ENCODE measurements at regions not wholly inside any gene's neighbourhood (a gene's known extent, or its start where the extent isn't known, plus 50 kb on each side); places are given as distances from the start of the nearest gene placed in this dataset.

- no peaks in the 10 kb centered on the region for H3K4me1 ChIP-seq
- no peak for DNase-seq
- H3K27me3 ChIP-seq: no peaks in the 10 kb centered on the region
- H3K4me3 ChIP-seq: no peak overlapping the region
- TF ChIP-seq CTCF (IDR thresholded peaks at IDR 0.05) (no peak), POLR2A (IDR thresholded peaks at IDR 0.05) (no peak)
- no peaks in the 10 kb centered on the region for H3K9me3 ChIP-seq
- H3K27ac ChIP-seq: no peak overlapping the region
- H3K36me3 ChIP-seq: no peaks in the 10 kb centered on the region
These were observed 274.6 kb upstream of the TBX3 start for GRCh38 chr12:114958538-114958937.

- Histone ChIP-seq H3K27me3 (no peaks in the 10 kb centered on the region), H3K27ac (no peak overlapping the region), H3K4me1 (no peaks in the 10 kb centered on the region), H3K4me3 (no peak overlapping the region), H3K9me3 (no peaks in the 10 kb centered on the region), H3K36me3 (no peaks in the 10 kb centered on the region)
- DNase-seq: no peak
- TF ChIP-seq POLR2A (IDR thresholded peaks at IDR 0.05): no peak
- TF ChIP-seq CTCF (IDR thresholded peaks at IDR 0.05): no peak
These were observed 273.2 kb upstream of the TBX3 start for GRCh38 chr12:114957225-114957624.

- TF ChIP-seq POLR2A (IDR thresholded peaks at IDR 0.05): no peak
- no peak for TF ChIP-seq CTCF (IDR thresholded peaks at IDR 0.05)
- Histone ChIP-seq H3K9me3 (no peaks in the 10 kb centered on the region), H3K4me1 (no peaks in the 10 kb centered on the region), H3K27me3 (no peaks in the 10 kb centered on the region), H3K27ac (no peak overlapping the region), H3K36me3 (no peaks in the 10 kb centered on the region), H3K4me3 (no peak overlapping the region)
- DNase-seq: no peak
These were observed 271.5 kb upstream of the TBX3 start for GRCh38 chr12:114955414-114956014.

- no peak for TF ChIP-seq CTCF (IDR thresholded peaks at IDR 0.05)
- TF ChIP-seq POLR2A (IDR thresholded peaks at IDR 0.05): no peak
- H3K4me3 ChIP-seq: no peak overlapping the region
- no peaks in the 10 kb centered on the region for H3K4me1 ChIP-seq
- no peak overlapping the region for H3K27ac ChIP-seq
- H3K9me3 ChIP-seq: no peaks in the 10 kb centered on the region
- no peak for DNase-seq
- no peaks in the 10 kb centered on the region for H3K27me3 ChIP-seq
- no peaks in the 10 kb centered on the region for H3K36me3 ChIP-seq
These were observed 270.6 kb upstream of the TBX3 start for GRCh38 chr12:114954511-114955055.

- TF ChIP-seq CTCF (IDR thresholded peaks at IDR 0.05) (no peak), POLR2A (IDR thresholded peaks at IDR 0.05) (no peak)
- Histone ChIP-seq H3K9me3 (no peaks in the 10 kb centered on the region), H3K27me3 (no peaks in the 10 kb centered on the region), H3K4me1 (no peaks in the 10 kb centered on the region), H3K4me3 (no peak overlapping the region), H3K36me3 (no peaks in the 10 kb centered on the region), H3K27ac (no peak overlapping the region)
- no peak for DNase-seq
These were observed 268.7 kb upstream of the TBX3 start for GRCh38 chr12:114952573-114953271.

Measured in Peyer's patch (tissue), 4 donors.